Choroid plexus epithelial cell (primary cell): ENCODE measurements at regions not wholly inside any gene's neighbourhood (a gene's known extent, or its start where the extent isn't known, plus 50 kb on each side); places are given as distances from the start of the nearest gene placed in this dataset.
A peak's percentile ranks its signal among the peaks of the same experiment; 100 is the strongest.

Experiments
- DNase-seq: peaks from one replicate; pipeline ENCODE4 v3.0.0-alpha.2; 2010; ENCODE audit warnings: low read depth
- H3K4me3 ChIP-seq: 2 replicates; pipeline ENCODE4 v1.5.1; 2011; ENCODE audit warnings: low read depth, mild to moderate bottlenecking, control low read depth, low read length, moderate library complexity
- TF ChIP-seq, protein P1 (sequence below): conservative IDR thresholded peaks from 2 replicates; pipeline ENCODE4 v1.5.1; 2011; ENCODE audit warnings: low read depth, mild to moderate bottlenecking, control low read depth, inconsistent platforms, low read length, moderate library complexity

DNA sequence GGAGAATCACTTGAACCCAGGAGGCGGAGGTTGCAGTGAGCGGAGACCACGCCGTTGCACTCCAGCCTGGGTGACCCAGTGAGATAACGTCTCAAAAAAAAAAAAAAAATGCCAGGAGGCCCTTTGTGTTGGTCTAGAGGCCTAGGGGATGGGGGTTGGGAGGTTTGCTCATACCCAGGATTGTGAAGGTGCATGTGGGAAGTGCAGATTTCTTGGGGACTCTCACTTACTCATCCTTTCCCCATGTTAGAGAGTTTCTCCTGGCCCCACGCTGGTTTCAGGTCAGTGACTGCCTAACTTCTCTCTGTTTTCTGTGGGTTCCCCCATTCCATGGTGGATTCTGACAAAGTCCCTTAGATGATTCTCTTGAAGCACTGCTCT lies 471.5 kb upstream of the CNTNAP2 start:
- DNase-seq, result no peak
- TF ChIP-seq, protein P1, sequence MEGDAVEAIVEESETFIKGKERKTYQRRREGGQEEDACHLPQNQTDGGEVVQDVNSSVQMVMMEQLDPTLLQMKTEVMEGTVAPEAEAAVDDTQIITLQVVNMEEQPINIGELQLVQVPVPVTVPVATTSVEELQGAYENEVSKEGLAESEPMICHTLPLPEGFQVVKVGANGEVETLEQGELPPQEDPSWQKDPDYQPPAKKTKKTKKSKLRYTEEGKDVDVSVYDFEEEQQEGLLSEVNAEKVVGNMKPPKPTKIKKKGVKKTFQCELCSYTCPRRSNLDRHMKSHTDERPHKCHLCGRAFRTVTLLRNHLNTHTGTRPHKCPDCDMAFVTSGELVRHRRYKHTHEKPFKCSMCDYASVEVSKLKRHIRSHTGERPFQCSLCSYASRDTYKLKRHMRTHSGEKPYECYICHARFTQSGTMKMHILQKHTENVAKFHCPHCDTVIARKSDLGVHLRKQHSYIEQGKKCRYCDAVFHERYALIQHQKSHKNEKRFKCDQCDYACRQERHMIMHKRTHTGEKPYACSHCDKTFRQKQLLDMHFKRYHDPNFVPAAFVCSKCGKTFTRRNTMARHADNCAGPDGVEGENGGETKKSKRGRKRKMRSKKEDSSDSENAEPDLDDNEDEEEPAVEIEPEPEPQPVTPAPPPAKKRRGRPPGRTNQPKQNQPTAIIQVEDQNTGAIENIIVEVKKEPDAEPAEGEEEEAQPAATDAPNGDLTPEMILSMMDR, result no peak
- H3K4me3 ChIP-seq, result no peak overlapping the region

DNA sequence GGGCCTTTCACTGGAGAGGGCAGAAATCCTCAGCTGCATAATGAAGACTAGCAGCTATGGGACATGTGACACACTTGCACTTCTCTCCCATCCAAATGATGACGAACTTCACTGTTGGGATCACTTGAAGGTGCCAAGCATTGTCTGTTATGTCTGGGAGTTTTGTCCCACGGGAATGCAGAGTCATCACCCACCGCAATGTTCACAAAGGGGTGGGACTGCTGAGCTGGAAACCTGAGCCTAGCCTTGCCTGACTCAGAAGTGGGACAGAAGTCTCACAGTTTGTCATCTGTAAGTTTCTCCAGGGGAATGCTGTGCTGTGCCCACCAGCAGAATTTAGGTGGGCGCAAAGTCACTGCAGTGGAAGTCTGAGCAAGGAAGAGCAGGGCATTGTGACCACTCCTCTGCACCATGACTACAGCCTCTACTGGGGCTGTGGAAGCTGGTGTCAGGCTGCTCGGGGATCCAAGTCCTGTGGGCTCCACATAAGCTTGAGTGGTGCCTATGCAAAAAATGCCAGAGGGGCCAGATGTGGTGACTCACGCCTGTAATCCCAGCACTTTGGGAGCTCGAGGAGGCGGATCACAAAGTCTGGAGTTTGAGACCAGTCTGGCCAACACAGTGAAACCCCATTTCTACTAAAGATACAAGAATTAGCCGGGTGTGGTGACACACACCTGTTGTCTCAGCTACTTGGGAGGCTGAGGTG lies 472.0 kb upstream of the CNTNAP2 start:
- peak; percentile 38 for DNase-seq
- TF ChIP-seq, protein P1, result no peak
- H3K4me3 ChIP-seq, result no peak overlapping the region

DNA sequence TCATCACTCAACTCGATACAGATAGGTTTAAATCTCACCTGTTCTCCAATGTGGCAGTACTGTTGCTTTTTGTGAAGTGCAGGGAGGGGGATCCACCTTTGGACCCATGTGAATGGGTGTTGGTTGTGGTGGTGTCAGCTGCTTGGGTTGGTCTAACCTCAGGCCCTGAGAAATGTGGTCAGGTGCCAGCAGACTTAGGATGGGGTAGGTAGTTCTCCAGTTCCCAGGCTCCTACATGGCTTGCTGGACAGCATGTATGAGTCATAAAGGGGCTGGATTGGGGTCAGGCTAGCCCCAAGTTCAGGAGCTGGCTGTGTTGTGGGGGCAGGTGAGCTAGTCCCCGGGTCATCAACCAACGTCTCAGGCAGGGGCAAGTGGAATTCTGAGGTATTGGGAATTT lies 472.6 kb upstream of the CNTNAP2 start:
- no peak overlapping the region for H3K4me3 ChIP-seq
- TF ChIP-seq, protein P1, result no peak
- peak; percentile 12 for DNase-seq

DNA sequence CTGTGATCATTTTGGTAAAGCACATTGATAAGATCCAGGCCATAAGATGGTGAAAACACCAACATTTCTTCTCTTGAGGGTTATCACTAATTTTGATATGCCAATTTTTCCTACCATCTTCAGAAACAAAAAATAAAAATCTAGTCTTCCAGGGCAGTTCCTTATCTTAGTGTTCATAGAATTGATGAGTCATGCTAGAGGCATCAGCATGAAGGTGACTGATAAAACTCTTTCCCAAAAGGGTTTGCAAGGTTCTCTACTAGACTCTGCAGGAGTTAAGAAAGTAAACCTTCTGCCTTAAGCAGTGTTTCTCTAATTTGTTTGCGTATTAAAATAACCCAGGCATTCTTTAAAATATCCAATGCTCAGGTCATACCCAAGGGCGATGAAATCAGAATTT lies 483.1 kb upstream of the CNTNAP2 start:
- TF ChIP-seq, protein P1, result no peak
- peak; percentile 51 for DNase-seq
- H3K4me3 ChIP-seq, result no peak overlapping the region

DNA sequence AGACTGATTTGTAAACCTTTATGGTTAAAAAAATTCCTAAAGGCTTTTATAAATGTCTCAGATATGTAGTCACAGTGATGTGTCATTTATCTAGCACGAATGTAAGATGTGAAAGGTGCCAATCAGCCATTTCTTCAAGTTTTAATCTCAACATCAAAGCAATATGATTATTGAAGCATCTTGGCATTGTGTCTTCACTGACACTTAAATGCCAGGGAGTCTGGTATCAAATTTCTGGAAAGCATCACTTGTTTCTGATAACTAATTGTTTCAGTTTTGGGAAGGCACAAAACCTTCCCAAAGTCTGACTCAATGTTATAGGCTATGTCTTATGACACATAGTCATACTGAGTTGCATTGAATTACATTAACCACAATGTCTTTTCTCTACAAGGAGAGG lies 492.0 kb upstream of the CNTNAP2 start:
- H3K4me3 ChIP-seq, result no peak overlapping the region
- TF ChIP-seq, protein P1, result no peak
- peak; percentile 58 for DNase-seq

DNA sequence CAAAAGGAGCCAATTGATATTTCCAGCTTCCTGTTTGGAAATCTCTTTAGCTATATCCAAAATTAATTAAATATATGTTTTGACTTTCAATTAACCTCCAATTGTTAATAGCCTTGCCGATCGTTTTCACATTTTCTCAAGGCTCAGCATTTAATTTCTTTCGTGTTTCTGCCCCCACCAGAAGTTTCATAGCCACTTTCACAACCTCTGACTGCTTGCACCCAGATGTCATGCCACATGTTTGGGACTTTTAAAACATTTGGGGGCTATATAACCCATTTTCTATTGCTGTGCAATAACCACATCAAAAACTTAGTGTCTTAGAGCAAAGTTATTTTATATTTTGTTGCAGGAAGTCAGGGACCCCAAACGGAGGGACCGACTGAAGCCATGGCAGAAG lies 510.6 kb upstream of the CNTNAP2 start:
- DNase-seq, result no peak
- no peak overlapping the region for H3K4me3 ChIP-seq
- TF ChIP-seq, protein P1, result no peak

DNA sequence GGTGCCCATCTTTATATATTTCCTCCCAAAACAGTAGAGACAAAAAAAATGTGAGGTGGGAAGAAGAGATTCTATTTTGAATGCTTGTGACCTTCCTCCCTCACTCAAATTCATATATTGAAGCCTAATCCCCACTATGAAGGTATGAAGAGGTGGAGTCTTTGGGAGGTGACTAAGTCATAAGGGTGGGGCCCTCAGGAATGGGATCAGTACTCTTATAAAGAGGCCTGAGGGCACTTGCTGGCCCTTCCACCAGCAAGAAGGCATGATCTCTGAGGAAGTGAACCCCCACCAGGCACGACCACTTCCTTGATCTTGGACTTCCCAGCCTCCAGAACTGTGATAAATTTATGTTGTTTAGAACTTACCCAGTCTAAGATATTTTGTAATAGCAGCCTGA lies 517.2 kb upstream of the CNTNAP2 start:
- TF ChIP-seq, protein P1, result no peak
- H3K4me3 ChIP-seq, result no peak overlapping the region

More for the DNA sequence above, 517.2 kb upstream of the CNTNAP2 start:
- no peak for DNase-seq
